ENCODE measurements at regions not wholly inside any gene's neighbourhood (a gene's known extent, or its start where the extent isn't known, plus 50 kb on each side); places are given as distances from the start of the nearest gene placed in this dataset.

DNA sequence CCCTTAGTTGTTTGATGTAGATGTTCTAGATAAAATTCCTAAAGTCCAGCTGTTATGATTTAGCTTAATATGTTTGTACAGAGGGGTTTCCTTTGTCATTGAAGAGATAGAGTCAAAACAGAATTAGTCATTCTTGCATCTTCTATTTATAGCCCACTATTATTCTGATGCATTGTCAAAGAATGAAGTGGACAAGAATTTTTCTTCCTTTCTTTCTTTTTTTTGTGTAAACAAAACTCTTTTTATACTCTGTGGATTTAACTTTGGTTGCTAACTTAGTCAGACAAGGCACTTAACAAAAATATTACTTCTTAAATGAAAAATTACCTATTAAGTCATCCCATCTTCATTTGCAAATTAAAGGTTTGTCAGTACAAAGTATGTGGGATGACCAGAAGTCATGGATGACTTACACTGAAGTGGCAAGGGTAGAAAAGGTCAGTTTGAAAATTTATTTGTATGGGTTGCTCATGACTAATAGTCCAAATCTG, 215.6 kb upstream of the DDHD1 start:
- Histone ChIP-seq H3F3A (ENCODE audit: low read length, unreplicated experiment) (peaks cover 8% of the 10 kb centered on the region), H2AFZ (ENCODE audit: low read length) (no peak overlapping the region), H3K27ac (ENCODE audit: low read length) (peak overlapping the region; percentile 14; the same call in 1 of the 2 replicates), H3K9me2 (replicated peaks; ENCODE audit: low read length) (no peaks in the 10 kb centered on the region), H3K27me3 (ENCODE audit: low read length) (no peaks in the 10 kb centered on the region), H3K4me2 (ENCODE audit: low read length) (peak overlapping the region; percentile 8; the same call in 1 of the 2 replicates), H4K20me1 (ENCODE audit: low read length) (no peaks in the 10 kb centered on the region), H3K79me2 (ENCODE audit: low read length) (no peaks in the 10 kb centered on the region), H3K9me3 (ENCODE audit: low read length) (no peaks in the 10 kb centered on the region), H3K4me1 (ENCODE audit: insufficient read depth, low read length) (peaks cover 35% of the 10 kb centered on the region), H3K36me3 (ENCODE audit: low read depth, low read length) (no peaks in the 10 kb centered on the region), H3K9ac (ENCODE audit: low read length) (no peak overlapping the region), H3K4me3 (ENCODE audit: low read length) (no peak overlapping the region)
- ChIA-PET POLR2A (ENCODE audit: unreplicated experiment) (interaction anchor here (0.6 kb wide), 3 partner anchors 93 to 590 kb away, joined by 3 read pairs; no protein-coding TSS in a partner anchor), CTCF (interaction anchor here (0.5 to 1.1 kb wide), 7 partner anchors 42 to 584 kb away, joined by 3 to 7 read pairs (median 5); no protein-coding TSS in a partner anchor)
- DNase-seq (peak; percentile 70), ATAC-seq (peak; percentile 81)
- TF ChIP-seq EZH2phosphoT487 (IDR thresholded peaks at IDR 0.05; ENCODE audit: borderline replicate concordance, low read length) = no peak
- no peak for TF ChIP-seq EZH2 (IDR thresholded peaks at IDR 0.05; ENCODE audit: low read length, unreplicated experiment)
- TF ChIP-seq, protein P1, sequence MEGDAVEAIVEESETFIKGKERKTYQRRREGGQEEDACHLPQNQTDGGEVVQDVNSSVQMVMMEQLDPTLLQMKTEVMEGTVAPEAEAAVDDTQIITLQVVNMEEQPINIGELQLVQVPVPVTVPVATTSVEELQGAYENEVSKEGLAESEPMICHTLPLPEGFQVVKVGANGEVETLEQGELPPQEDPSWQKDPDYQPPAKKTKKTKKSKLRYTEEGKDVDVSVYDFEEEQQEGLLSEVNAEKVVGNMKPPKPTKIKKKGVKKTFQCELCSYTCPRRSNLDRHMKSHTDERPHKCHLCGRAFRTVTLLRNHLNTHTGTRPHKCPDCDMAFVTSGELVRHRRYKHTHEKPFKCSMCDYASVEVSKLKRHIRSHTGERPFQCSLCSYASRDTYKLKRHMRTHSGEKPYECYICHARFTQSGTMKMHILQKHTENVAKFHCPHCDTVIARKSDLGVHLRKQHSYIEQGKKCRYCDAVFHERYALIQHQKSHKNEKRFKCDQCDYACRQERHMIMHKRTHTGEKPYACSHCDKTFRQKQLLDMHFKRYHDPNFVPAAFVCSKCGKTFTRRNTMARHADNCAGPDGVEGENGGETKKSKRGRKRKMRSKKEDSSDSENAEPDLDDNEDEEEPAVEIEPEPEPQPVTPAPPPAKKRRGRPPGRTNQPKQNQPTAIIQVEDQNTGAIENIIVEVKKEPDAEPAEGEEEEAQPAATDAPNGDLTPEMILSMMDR (conservative IDR thresholded peaks at IDR 0.05; ENCODE audit: low read depth, low read length) = no peak
- no TSS peak for BruUV-seq (replicated peaks)
- intact Hi-C loops (cut with micrococcal nuclease) = loop anchor here (1.0 to 5.0 kb wide), 5 partner anchors 9 to 166 kb away; no protein-coding TSS in a partner anchor

DNA sequence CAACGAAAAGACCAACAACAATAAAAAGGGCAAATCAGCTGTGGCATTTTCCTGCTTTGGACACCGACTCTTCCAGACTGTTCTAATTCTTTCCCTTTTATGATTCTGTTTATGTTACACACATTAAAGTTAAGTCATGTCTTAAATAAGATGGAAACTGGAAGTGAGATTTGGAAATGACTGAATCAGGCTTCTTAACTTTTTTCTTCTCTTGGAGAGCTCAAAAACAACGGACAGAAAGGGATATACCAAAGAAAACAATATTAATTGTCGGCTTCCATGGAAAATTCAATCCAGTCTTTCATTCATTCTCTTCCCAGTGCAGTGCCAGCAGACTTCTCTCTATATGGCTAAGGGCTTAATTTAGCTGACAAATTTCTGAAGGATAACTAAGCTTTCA, 214.9 kb upstream of the DDHD1 start:
- H3K27ac ChIP-seq (ENCODE audit: low read length) = peak overlapping the region; percentile 14; the same call in 1 of the 2 replicates
- no peak overlapping the region for H2AFZ ChIP-seq (ENCODE audit: low read length)
- H3K9ac ChIP-seq (ENCODE audit: low read length) = no peak overlapping the region
- ATAC-seq (no peak), DNase-seq (no peak)
- no peaks in the 10 kb centered on the region for H3K79me2 ChIP-seq (ENCODE audit: low read length)
- no peaks in the 10 kb centered on the region for H3K9me2 ChIP-seq (replicated peaks; ENCODE audit: low read length)
- no peaks in the 10 kb centered on the region for H3K9me3 ChIP-seq (ENCODE audit: low read length)
- H3K36me3 ChIP-seq (ENCODE audit: low read depth, low read length) = no peaks in the 10 kb centered on the region
- peaks cover 35% of the 10 kb centered on the region for H3K4me1 ChIP-seq (ENCODE audit: insufficient read depth, low read length)
- TF ChIP-seq, protein P1 (conservative IDR thresholded peaks at IDR 0.05; ENCODE audit: low read depth, low read length) = no peak
- no peak for TF ChIP-seq EZH2phosphoT487 (IDR thresholded peaks at IDR 0.05; ENCODE audit: borderline replicate concordance, low read length)
- no peak for TF ChIP-seq EZH2 (IDR thresholded peaks at IDR 0.05; ENCODE audit: low read length, unreplicated experiment)
- no peaks in the 10 kb centered on the region for H4K20me1 ChIP-seq (ENCODE audit: low read length)
- peaks cover 8% of the 10 kb centered on the region for H3F3A ChIP-seq (ENCODE audit: low read length, unreplicated experiment)
- CTCF ChIA-PET = interaction anchor here (0.5 to 1.1 kb wide), 4 partner anchors 43 to 585 kb away, joined by 3 to 6 read pairs (median 4); no protein-coding TSS in a partner anchor
- H3K4me2 ChIP-seq (ENCODE audit: low read length) = no peak overlapping the region
- no peak overlapping the region for H3K4me3 ChIP-seq (ENCODE audit: low read length)
- POLR2A ChIA-PET (ENCODE audit: unreplicated experiment) = interaction anchor here (0.6 to 0.7 kb wide), 2 partner anchors 13 to 156 kb away, joined by 3 to 5 read pairs; no protein-coding TSS in a partner anchor
- no TSS peak for BruUV-seq (replicated peaks)
- no peaks in the 10 kb centered on the region for H3K27me3 ChIP-seq (ENCODE audit: low read length)
- intact Hi-C loops (cut with micrococcal nuclease) = loop anchor here (2.0 to 5.0 kb wide), 4 partner anchors 41 to 167 kb away; no protein-coding TSS in a partner anchor

DNA sequence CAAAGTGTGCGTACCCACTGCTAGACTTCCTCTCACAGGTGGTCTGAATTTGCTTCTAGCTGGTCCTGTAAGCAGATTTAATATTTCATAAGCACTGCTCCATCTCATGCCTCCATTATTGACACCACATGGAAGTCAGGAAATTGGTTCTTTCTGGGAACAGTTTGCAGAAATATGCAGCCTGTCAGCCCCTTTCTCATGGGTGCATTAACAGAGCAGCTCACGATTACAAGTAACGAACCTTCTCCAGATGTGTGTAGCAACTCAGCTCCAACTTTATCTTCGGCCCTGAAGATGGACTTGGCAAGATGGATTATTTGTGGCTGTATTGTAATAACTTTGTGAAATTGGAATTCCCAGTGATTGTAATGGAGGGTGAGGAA, 214.5 kb upstream of the DDHD1 start:
- Histone ChIP-seq H3K9me3 (ENCODE audit: low read length) (no peaks in the 10 kb centered on the region), H3K9me2 (replicated peaks; ENCODE audit: low read length) (no peaks in the 10 kb centered on the region), H3K4me1 (ENCODE audit: insufficient read depth, low read length) (peaks cover 35% of the 10 kb centered on the region), H3K27me3 (ENCODE audit: low read length) (no peaks in the 10 kb centered on the region), H3K4me2 (ENCODE audit: low read length) (peak overlapping the region; percentile 15; the same call in 1 of the 2 replicates), H3F3A (ENCODE audit: low read length, unreplicated experiment) (peaks cover 8% of the 10 kb centered on the region), H4K20me1 (ENCODE audit: low read length) (no peaks in the 10 kb centered on the region), H2AFZ (ENCODE audit: low read length) (no peak overlapping the region), H3K9ac (ENCODE audit: low read length) (no peak overlapping the region), H3K79me2 (ENCODE audit: low read length) (no peaks in the 10 kb centered on the region), H3K36me3 (ENCODE audit: low read depth, low read length) (no peaks in the 10 kb centered on the region), H3K27ac (ENCODE audit: low read length) (no peak overlapping the region), H3K4me3 (ENCODE audit: low read length) (no peak overlapping the region)
- TF ChIP-seq, protein P1 (conservative IDR thresholded peaks at IDR 0.05; ENCODE audit: low read depth, low read length) = no peak
- TF ChIP-seq EZH2 (IDR thresholded peaks at IDR 0.05; ENCODE audit: low read length, unreplicated experiment) (no peak), EZH2phosphoT487 (IDR thresholded peaks at IDR 0.05; ENCODE audit: borderline replicate concordance, low read length) (no peak)
- CTCF ChIA-PET = no interaction called here
- intact Hi-C loops (cut with micrococcal nuclease) = loop anchor here (2.0 to 5.0 kb wide), 4 partner anchors 41 to 167 kb away; no protein-coding TSS in a partner anchor
- BruUV-seq (replicated peaks) = no TSS peak
- ATAC-seq (no peak), DNase-seq (no peak)
- POLR2A ChIA-PET (ENCODE audit: unreplicated experiment) = interaction anchor here (0.7 kb wide), 1 partner anchor 12 kb away, joined by 5 read pairs; no protein-coding TSS in a partner anchor

Data from PC-3 (cell line).